SJSA1 (cell line): ENCODE measurements at regions not wholly inside any gene's neighbourhood (a gene's known extent, or its start where the extent isn't known, plus 50 kb on each side); places are given as distances from the start of the nearest gene placed in this dataset.

ENCODE experiments used
- DNase-seq, 2 experiments: peaks; one replicate each; pipeline ENCODE4 v3.0.0-alpha.2; 2015 to 2020; ENCODE audit warnings: low spot score in 2 of 2, low read depth in 1 of 2
- H3K27ac ChIP-seq: fragments of 250-450 bp; sonication (Bioruptor Pico); 2 replicates; pipeline ENCODE4 v1.5.1; 2020; ENCODE audit warnings: mild to moderate bottlenecking, moderate library complexity
- H3K27me3 ChIP-seq: fragments of 250-450 bp; sonication (Bioruptor Pico); replicated peaks from 2 replicates; pipeline ENCODE4 v1.5.1; 2020; ENCODE audit warnings: mild to moderate bottlenecking, moderate library complexity
- H3K36me3 ChIP-seq: fragments of 250-450 bp; sonication (Bioruptor Pico); 2 replicates; pipeline ENCODE4 v1.5.1; 2020; ENCODE audit warnings: mild to moderate bottlenecking
- H3K4me1 ChIP-seq: fragments of 250-450 bp; sonication (Bioruptor Pico); replicated peaks from 2 replicates; pipeline ENCODE4 v1.6.1; 2021; ENCODE audit warnings: mild to moderate bottlenecking
- H3K4me3 ChIP-seq: fragments of 250-450 bp; sonication (Bioruptor Pico); 2 replicates; pipeline ENCODE4 v1.5.1; 2020; ENCODE audit warnings: mild to moderate bottlenecking
- H3K9me3 ChIP-seq: fragments of 250-450 bp; sonication (Bioruptor Pico); replicated peaks from 2 replicates; pipeline ENCODE4 v1.5.1; 2020; ENCODE audit warnings: mild to moderate bottlenecking

- DNase-seq, result no peak
- Histone ChIP-seq H3K36me3 (no peaks in the 10 kb centered on the region), H3K27ac (no peak overlapping the region), H3K4me3 (no peak overlapping the region), H3K27me3 (0 out of 2 replicates have a peak, but pooled peaks cover 2% of the 10 kb centered on the region), H3K4me1 (no peaks in the 10 kb centered on the region), H3K9me3 (no peaks in the 10 kb centered on the region)
These were observed 50.6 kb upstream of the RET start for GRCh38 chr10:43026039-43026973.
